Globus pallidus (tissue), 1 donor: ENCODE measurements at regions not wholly inside any gene's neighbourhood (a gene's known extent, or its start where the extent isn't known, plus 50 kb on each side); places are given as distances from the start of the nearest gene placed in this dataset.
"Not testable (repeated sequence)": the region's sequence is repeated elsewhere in the genome, so short reads cannot be mapped to it uniquely, and the experiment has no call there.

Source experiments
- DNase-seq: peaks from one replicate; pipeline ENCODE4 v3.0.0-alpha.2; 2015; ENCODE audit warnings: low spot score

DNA sequence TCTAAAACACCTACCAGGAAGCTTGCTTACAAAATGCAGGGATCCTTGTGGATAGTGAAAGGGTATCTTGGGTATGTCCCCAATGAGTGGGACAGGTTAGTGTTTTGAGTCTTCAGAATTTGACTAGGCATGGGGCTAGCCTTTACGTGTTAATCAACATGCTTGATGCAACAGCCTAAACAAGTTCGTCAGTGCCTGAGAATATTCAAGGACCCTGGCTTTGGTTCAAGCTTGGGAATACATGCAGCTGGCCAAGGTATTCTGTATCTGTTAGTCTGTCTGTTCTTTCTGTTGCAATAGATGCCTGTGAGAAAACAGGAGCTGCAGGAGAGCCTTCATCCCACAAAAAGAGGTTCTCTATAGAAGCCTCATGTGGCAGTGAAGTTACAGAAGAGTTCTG is 149.5 kb downstream of the CCNG2 start:
- DNase-seq = no peak

GRCh38 chr4:77308843-77309242 is 151.8 kb downstream of the CCNG2 start:
- peak; percentile 13 for DNase-seq

DNA sequence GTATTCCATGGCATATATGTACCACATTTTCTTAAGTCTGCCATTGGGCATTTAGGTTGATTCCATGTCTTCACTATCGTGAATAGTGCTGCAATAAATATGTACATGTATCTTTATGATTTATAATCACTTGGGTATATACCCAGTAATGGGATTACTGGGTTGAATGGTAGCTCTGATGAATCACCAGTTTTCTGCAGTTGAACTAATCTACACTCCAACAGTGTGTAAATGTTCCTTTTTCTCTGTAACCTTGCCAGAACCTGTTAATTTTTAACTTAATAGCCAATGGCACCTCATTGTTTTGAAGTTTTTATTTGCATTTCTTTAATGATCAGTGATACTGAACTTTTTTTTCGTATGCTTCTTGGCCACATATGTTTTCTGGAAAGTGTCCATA is 152.5 kb downstream of the CCNG2 start:
- no peak for DNase-seq

GRCh38 chr4:77310931-77311330 is 153.9 kb downstream of the CCNG2 start:
- DNase-seq = no peak

GRCh38 chr4:77314697-77315096 is 157.7 kb downstream of the CCNG2 start:
- DNase-seq = no peak

- no peak for DNase-seq
Observed at GRCh38 chr4:77327151-77327550, 170.1 kb downstream of the CCNG2 start.

DNA sequence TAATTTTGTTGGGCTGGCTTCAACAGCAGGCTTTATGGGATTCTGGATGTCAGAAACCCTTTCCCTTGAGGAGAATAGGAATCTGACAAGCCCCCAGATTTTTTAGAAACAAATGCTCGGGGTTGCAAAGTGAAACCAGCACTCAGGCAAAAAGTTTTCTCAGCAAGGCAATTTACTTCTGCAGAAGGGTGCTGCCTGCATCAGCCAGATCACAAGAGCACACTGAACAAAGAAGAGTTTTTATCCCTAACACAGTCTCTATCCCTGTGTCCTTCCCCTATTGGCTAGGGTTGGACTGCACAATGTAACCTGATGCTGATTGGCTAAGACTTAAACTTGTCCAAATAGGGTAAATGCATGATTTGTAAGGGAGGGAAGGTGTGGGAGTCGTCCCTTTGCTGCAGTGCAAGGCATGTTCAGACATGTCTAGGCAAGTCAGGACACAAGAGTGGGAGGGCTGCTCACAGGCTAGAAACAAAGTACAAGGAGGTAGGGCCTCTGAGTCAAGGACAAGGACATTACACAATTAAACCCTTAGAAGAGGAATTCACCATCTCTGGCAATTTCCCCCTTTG is 175.8 kb downstream of the CCNG2 start:
- DNase-seq = no peak

- no peak for DNase-seq
Observed at GRCh38 chr4:77336411-77337142, 179.6 kb downstream of the CCNG2 start.

- no peak for DNase-seq
Observed at GRCh38 chr4:77342170-77342810, 185.3 kb downstream of the CCNG2 start.

- DNase-seq = no peak
Observed at GRCh38 chr4:77344001-77344400, 187.0 kb downstream of the CCNG2 start.

- no peak for DNase-seq
Observed at GRCh38 chr4:77344784-77345183, 187.8 kb downstream of the CCNG2 start.

DNA sequence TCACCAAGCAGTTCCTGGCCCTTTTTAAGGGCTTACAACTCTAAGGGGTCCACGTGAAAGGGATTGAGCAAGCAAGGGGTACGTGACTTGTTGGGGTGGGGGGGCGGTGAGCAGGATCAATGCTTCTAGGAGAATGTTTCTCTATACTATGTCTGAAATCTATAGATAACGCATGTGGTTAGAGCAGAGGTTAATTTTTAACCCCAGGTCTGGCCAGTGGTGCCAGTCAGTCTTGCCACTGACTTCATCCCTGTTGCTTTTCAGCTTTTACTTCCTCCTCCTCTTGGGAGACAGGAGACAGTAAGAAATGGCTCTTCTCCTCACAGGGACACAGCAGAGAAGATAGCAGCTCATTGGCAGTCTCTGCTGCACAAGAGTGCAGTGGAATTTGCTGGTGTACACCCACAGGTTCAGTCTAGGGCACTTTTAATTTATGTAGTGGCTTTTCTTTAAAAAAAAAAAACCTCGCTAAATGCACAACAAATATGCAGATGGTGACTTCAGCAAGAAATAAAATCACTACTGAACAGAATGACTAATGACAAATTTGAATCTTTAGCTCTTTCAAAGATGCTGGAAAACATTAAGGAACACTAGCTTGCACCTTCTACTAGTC is 190.5 kb downstream of the CCNG2 start:
- no peak for DNase-seq

GRCh38 chr4:77348815-77349214 is 191.8 kb downstream of the CCNG2 start:
- DNase-seq = no peak

DNA sequence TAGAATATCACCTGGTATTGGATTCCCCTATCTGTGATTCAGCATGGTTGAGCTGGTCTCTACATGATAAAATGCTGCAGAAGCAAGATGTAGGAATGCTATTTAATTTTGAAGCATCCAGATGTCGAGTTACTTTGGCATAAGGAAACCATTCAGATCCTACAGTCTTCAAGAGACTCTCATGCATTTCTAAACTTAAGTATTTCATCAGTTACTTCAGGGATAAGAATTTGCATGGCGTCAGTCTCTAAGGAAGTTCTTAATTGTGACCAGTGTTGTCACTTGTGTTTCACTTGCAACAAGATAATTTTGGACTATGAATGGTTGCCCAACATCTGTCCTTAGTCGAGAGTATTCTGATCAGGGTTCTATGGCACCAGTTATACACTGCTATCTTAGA is 192.4 kb downstream of the CCNG2 start:
- no peak for DNase-seq

GRCh38 chr4:77349796-77350195 is 192.8 kb downstream of the CCNG2 start:
- no peak for DNase-seq

DNA sequence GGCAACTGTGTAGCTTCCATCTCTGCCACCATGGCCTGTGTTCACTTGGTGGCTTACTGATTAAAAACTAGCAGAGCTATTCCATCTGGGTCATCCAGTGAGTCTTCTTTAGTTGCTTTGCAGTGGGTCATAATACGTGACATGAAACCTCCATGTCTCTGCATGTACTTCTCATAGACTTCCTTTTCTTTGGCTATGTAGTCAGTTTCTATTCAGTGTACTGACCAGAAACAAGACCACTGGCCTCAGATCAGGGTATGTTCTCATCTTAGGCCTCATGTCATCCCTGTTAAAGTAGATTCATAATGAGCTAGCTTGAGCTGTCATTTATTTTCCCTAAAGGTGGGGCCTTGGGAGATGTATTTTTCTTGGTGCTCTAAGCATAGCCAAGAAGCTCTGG is 195.2 kb downstream of the CCNG2 start:
- no peak for DNase-seq

GRCh38 chr4:77353724-77354315 is 196.8 kb downstream of the CCNG2 start:
- not testable (repeated sequence) for DNase-seq

- DNase-seq = no peak
Observed at GRCh38 chr4:77354550-77354949, 197.5 kb downstream of the CCNG2 start.

DNA sequence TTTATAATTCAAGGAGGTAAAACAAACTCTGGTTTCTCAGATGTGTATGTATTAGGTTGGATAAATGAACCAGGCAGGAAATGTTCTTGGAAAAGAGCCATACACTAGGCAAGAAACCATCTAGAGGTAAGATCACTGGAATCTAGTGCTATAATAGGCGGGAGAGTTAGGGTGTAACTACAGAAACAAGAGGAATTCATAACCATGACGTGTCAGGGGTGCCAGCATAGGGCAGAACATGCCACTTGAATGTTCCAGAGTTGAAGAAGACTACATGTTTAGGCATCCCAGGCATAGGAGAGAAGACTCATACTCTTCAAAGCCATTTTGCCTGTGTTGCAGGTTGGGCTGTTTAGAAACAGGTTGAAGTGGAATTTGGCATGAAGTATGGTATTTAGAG is 198.7 kb downstream of the CCNG2 start:
- no peak for DNase-seq

DNA sequence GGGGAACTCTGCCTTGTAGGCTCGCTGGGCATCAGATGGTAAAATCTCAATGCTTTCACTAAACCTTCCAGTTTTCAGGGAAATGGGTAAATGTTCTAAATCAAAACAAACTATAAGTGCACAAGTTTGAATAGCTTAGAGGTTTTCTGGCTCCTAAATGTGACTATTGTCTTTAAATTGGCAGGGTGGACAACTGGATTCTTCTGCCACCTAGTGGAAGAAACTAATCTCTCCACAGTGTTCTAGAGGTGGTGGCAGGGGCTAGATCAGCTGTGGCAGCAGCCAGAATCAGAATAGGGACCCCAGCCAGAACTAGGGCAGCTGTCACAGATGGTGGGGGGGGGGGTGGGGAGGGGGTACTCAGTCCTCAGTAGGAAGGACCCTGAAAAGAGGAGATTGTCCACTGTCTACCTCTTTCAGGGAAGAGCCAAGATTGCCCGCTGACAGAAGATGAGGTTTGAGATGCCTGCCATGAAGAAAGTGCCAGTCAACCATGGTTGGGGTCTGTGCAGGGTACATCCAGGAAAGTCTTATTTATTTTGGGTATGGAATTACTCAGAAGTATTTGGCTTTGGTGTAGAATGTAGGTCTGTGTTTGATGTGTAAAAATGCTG is 201.4 kb downstream of the CCNG2 start:
- peak; percentile 57 for DNase-seq

DNA sequence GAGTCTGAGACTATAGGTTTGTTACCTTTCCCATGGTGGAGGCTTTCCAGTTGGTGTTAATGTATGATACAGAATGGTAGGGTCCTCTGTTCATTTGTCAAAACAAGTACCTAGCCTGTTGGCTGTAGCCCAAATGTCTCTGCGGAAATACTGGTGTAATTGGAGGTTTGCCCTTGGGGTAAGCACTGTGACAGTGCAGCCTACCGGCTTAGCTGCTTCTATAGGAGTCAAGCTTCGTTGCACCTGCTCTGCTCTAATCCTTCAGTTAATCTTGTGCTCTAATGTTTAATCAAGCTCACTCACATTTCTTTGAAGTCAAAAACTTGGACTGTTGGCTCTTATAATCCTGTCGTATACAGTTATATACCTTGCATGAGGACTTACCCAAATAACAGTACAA is 203.4 kb downstream of the CCNG2 start:
- no peak for DNase-seq

GRCh38 chr4:77366876-77367275 is 209.9 kb downstream of the CCNG2 start:
- DNase-seq = not testable (repeated sequence)
